GM12878 (cell line): ENCODE measurements at regions not wholly inside any gene's neighbourhood (a gene's known extent, or its start where the extent isn't known, plus 50 kb on each side); places are given as distances from the start of the nearest gene placed in this dataset.
"Not testable (repeated sequence)": the region's sequence is repeated elsewhere in the genome, so short reads cannot be mapped to it uniquely, and the experiment has no call there.

Source experiments
- ATAC-seq: fragments of 200-7000 bp; cut with Tn5 transposase; 3 replicates; pipeline ENCODE4 v1.9.1; 2020; ENCODE audit warnings: mild to moderate bottlenecking, moderate library complexity
- BruUV-seq: library from RNA; stranded (reverse); fragments of 400-500 nt; replicated peaks from 2 replicates; lab custom pipeline; 2021; lab: Mats Ljungman, UMichigan
- CTCF ChIA-PET: fragments of 300-600 bp; sonication (Branson Sonifier 250); formaldehyde crosslinking; extraction: SDS; loops from one replicate; lab custom pipeline; 2021; ENCODE audit warnings: inconsistent platforms; lab: Yijun Ruan, JAX
- POLR2A ChIA-PET: fragments of 350-600 bp; formaldehyde crosslinking; extraction: SDS; loops from one replicate; lab custom pipeline; 2021; ENCODE audit warnings: inconsistent platforms; lab: Charles Lee
- RAD21 ChIA-PET: fragments of 300-600 bp; sonication (Branson Sonifier 250); formaldehyde crosslinking; loops from one replicate; lab custom pipeline; 2023; ENCODE audit warnings: antibody characterized with exemption; ENCODE audit not compliant: unreplicated experiment; lab: Charles Lee
- SMC1A ChIA-PET: fragments of 300-600 bp; sonication (Branson Sonifier 250); formaldehyde crosslinking; loops from one replicate; lab custom pipeline; 2023; ENCODE audit not compliant: unreplicated experiment, uncharacterized antibody; lab: Charles Lee
- DNase-seq: peaks from one replicate; pipeline ENCODE4 v3.0.0-alpha.2; 2011; ENCODE audit warnings: low read depth, low spot score
- FAIRE-seq: peaks from 3 replicates; lab custom pipeline; 2011; peaks lifted over from hg19 to GRCh38; lab: Jason Lieb, UNC
- H2AFZ ChIP-seq: 2 replicates; pipeline ENCODE4 v1.6.0; 2011; ENCODE audit warnings: low read depth, low read length, control low read depth; ENCODE audit not compliant: control insufficient read depth
- H3K27ac ChIP-seq: 2 replicates; pipeline ENCODE4 v1.5.1; 2011; ENCODE audit warnings: control low read depth; ENCODE audit not compliant: control insufficient read depth, insufficient read depth
- H3K27me3 ChIP-seq, 2 experiments: replicated peaks in 1 of 2; 2 replicates each; pipeline versions ENCODE4 v1.6.0 to v1.6.1; 2011; ENCODE audit warnings: low read length in 1 of 2; ENCODE audit not compliant: control insufficient read depth in 2 of 2, insufficient read depth in 2 of 2
- H3K36me3 ChIP-seq, 2 experiments: 2 replicates each; pipeline ENCODE4 v1.5.1; 2011; ENCODE audit warnings: low read length in 1 of 2; ENCODE audit not compliant: control insufficient read depth in 2 of 2, insufficient read depth in 2 of 2
- H3K4me1 ChIP-seq: 2 replicates; pipeline ENCODE4 v1.6.1; 2011; ENCODE audit warnings: mild to moderate bottlenecking, low read length, moderate library complexity, mixed read lengths; ENCODE audit not compliant: control insufficient read depth, insufficient read depth
- H3K4me2 ChIP-seq: 2 replicates; pipeline ENCODE4 v1.6.0; 2011; ENCODE audit warnings: control low read depth; ENCODE audit not compliant: control insufficient read depth, insufficient read depth
- H3K4me3 ChIP-seq: fragments of 200-600 bp; sonication (generic); 2 replicates; pipeline ENCODE4 v1.5.1; 2016
- H3K79me2 ChIP-seq: 2 replicates; pipeline ENCODE4 v1.6.0; 2011; ENCODE audit warnings: low read length; ENCODE audit not compliant: control insufficient read depth, insufficient read depth
- H3K9ac ChIP-seq: 2 replicates; pipeline ENCODE4 v1.8.0; 2011; ENCODE audit warnings: low read length, control low read depth, mixed read lengths; ENCODE audit not compliant: control insufficient read depth, insufficient read depth
- H3K9me3 ChIP-seq: replicated peaks from 3 replicates; pipeline ENCODE4 v1.5.1; 2011; ENCODE audit warnings: mild to moderate bottlenecking, low read length; ENCODE audit not compliant: control insufficient read depth, insufficient read depth
- H4K20me1 ChIP-seq: 2 replicates; pipeline ENCODE4 v1.6.0; 2011; ENCODE audit not compliant: control insufficient read depth, insufficient read depth
- MYB ChIP-seq: fragments of 150-350 bp; IDR thresholded peaks from 2 replicates; pipeline ENCODE4 v1.6.1; 2014; ENCODE audit warnings: mild to moderate bottlenecking, low read depth, low read length, borderline replicate concordance
- NR2F1 ChIP-seq: fragments of 450-650 bp; conservative IDR thresholded peaks from 2 replicates; pipeline ENCODE4 v1.6.1; 2017; ENCODE audit warnings: mild to moderate bottlenecking
- RAD21 ChIP-seq: IDR thresholded peaks from 2 replicates; pipeline ENCODE4 v1.6.1; 2011; ENCODE audit warnings: mild to moderate bottlenecking, low read depth, low read length, moderate library complexity; ENCODE audit not compliant: insufficient read depth
- WGBS: methylation state at CpG from one replicate; pipeline ENCODE4 v1.1.6; 2016; ENCODE audit warnings: low lambda C conversion rate; ENCODE audit not compliant: insufficient replicate concordance, insufficient coverage; ENCODE audit errors: missing lambda C conversion rate; 5-methylcytosine and 5-hydroxymethylcytosine counted together
- in situ Hi-C: fragments of 300-500 bp; cut with MboI; formaldehyde crosslinking; loops from 9 replicates; pipeline ENCODE4 v1.14.3; 2018; ENCODE audit warnings: mixed read lengths
- intact Hi-C: fragments of 100-400 bp; cut with micrococcal nuclease; formaldehyde crosslinking; loops from one replicate; pipeline ENCODE4 v1.14.2; 2022; ENCODE audit not compliant: unreplicated experiment

GRCh38 chr9:73044776-73045175 lies 91.9 kb upstream of the ALDH1A1 start:
- WGBS, result 49% methylated on average over 4 of the region's 4 CpGs
- DNase-seq, POLR2A ChIA-PET, H3K9me3 ChIP-seq, H3K36me3 ChIP-seq, H3K4me1 ChIP-seq, H3K9ac ChIP-seq, SMC1A ChIA-PET, FAIRE-seq, H3K79me2 ChIP-seq, intact Hi-C loops, H3K27me3 ChIP-seq, RAD21 ChIA-PET, H3K4me3 ChIP-seq, H3K27ac ChIP-seq, H3K4me2 ChIP-seq, BruUV-seq, in situ Hi-C loops, H2AFZ ChIP-seq, CTCF ChIA-PET, H4K20me1 ChIP-seq, ATAC-seq: not testable (repeated sequence)

DNA sequence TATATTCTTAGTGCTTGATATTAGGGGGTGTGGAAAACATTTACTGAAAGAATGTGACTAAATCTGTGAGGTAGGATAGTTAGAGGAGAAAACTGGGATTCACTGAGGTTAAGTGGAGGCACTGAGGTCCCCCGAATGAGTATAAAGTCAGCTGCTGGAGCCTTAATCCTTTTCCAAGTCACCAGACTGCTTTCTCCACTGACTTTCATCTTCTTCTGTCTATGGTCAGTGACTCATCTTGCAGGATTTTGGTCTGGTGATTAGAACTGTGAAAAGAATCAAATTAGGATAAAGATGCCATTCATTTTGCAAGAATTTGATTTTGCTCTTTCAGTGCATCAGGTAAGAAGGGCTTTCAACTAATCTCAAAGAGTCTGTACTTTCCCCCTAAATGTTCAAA lies 89.3 kb upstream of the ALDH1A1 start:
- Histone ChIP-seq H3K27me3 (no peaks in the 10 kb centered on the region), H3K9ac (no peak overlapping the region), H3K4me3 (no peak overlapping the region), H3K36me3 (no peaks in the 10 kb centered on the region), H3K4me1 (no peaks in the 10 kb centered on the region), H3K9me3 (no peaks in the 10 kb centered on the region), H4K20me1 (no peaks in the 10 kb centered on the region), H2AFZ (no peak overlapping the region), H3K27ac (no peak overlapping the region), H3K79me2 (no peaks in the 10 kb centered on the region), H3K4me2 (no peak overlapping the region)
- no peak for FAIRE-seq
- no peak for DNase-seq
- ATAC-seq, result no peak
- in situ Hi-C loops, result no loop called here
- WGBS, result 79% methylated on average over 1 of the region's 1 CpG
- CTCF ChIA-PET, result no interaction called here
- BruUV-seq, result no TSS peak
- RAD21 ChIA-PET, result no interaction called here
- POLR2A ChIA-PET, result no interaction called here
- TF ChIP-seq NR2F1 (no peak), RAD21 (no peak), MYB (no peak)
- SMC1A ChIA-PET, result no interaction called here
- intact Hi-C loops, result no loop called here
